ENCODE measurements at regions not wholly inside any gene's neighbourhood (a gene's known extent, or its start where the extent isn't known, plus 50 kb on each side); places are given as distances from the start of the nearest gene placed in this dataset.
"Not testable (repeated sequence)": the region's sequence is repeated elsewhere in the genome, so short reads cannot be mapped to it uniquely, and the experiment has no call there.

GRCh38 chr3:20250314-20250713 lies 64.3 kb upstream of the SGO1 start:
- DNase-seq (ENCODE audit: low spot score): no peak

- no peak for DNase-seq (ENCODE audit: low spot score)
These were observed 60.7 kb upstream of the SGO1 start for GRCh38 chr3:20246662-20247061.

- DNase-seq (ENCODE audit: low spot score): no peak
These were observed 59.8 kb upstream of the SGO1 start for GRCh38 chr3:20245781-20246180.

- DNase-seq (ENCODE audit: low spot score): no peak
These were observed 54.3 kb upstream of the SGO1 start for GRCh38 chr3:20240154-20240883.

GRCh38 chr3:20238199-20238598 lies 52.2 kb upstream of the SGO1 start:
- DNase-seq (ENCODE audit: low spot score): not testable (repeated sequence)

- DNase-seq (ENCODE audit: low spot score): no peak
These were observed 50.6 kb upstream of the SGO1 start for GRCh38 chr3:20236603-20237002.
